ENCODE measurements at regions not wholly inside any gene's neighbourhood (a gene's known extent, or its start where the extent isn't known, plus 50 kb on each side); places are given as distances from the start of the nearest gene placed in this dataset.

- TF ChIP-seq POLR2A (IDR thresholded peaks at IDR 0.05; ENCODE audit: low read depth, low read length) = no peak
- no peak for TF ChIP-seq POLR2AphosphoS5 (IDR thresholded peaks at IDR 0.05; ENCODE audit: low read depth, low read length)
- TF ChIP-seq TAF1 (IDR thresholded peaks at IDR 0.05; ENCODE audit: borderline replicate concordance, low read depth, low read length) = no peak
Measured at GRCh38 chr7:156090988-156091387, 278.7 kb upstream of the SHH start.

All from GM12892 (cell line).